HepG2 (cell line): ENCODE measurements at regions not wholly inside any gene's neighbourhood (a gene's known extent, or its start where the extent isn't known, plus 50 kb on each side); places are given as distances from the start of the nearest gene placed in this dataset.

ENCODE experiments used
- ATAC-seq: fragments of 200-7000 bp; cut with Tn5 transposase; 3 replicates; pipeline ENCODE4 v1.9.1; 2020; ENCODE audit warnings: mild to moderate bottlenecking, moderate library complexity
- BruUV-seq: library from RNA; stranded (reverse); fragments of 400-500 nt; replicated peaks from 2 replicates; lab custom pipeline; 2021; lab: Mats Ljungman, UMichigan
- CTCF ChIA-PET: fragments of 300-600 bp; formaldehyde crosslinking; extraction: SDS; loops from one replicate; lab custom pipeline; 2021; ENCODE audit warnings: low total read pairs, inconsistent platforms, low intra/inter-chr PET ratio; lab: Yijun Ruan, JAX
- POLR2A ChIA-PET: fragments of 350-600 bp; sonication (Branson Sonifier 250); formaldehyde crosslinking; loops from one replicate; lab custom pipeline; 2020; ENCODE audit warnings: antibody characterized with exemption, inconsistent platforms; lab: Yijun Ruan, JAX
- DNase-seq: peaks from one replicate; pipeline ENCODE4 v3.0.0-alpha.2; 2015; ENCODE audit warnings: low spot score
- FAIRE-seq: peaks from 3 replicates; lab custom pipeline; 2011; peaks lifted over from hg19 to GRCh38; lab: Jason Lieb, UNC
- H2AFZ ChIP-seq: one replicate; pipeline ENCODE4 v1.6.1; 2011; ENCODE audit warnings: low read length, inconsistent platforms
- H3K27ac ChIP-seq: fragments of 300-600 bp; 3 replicates; pipeline ENCODE4 v1.8.0; 2011; ENCODE audit warnings: mixed run types, mild to moderate bottlenecking, mixed read lengths, low read length, inconsistent platforms; ENCODE audit not compliant: insufficient read depth; ENCODE audit errors: extremely low read length
- H3K27me3 ChIP-seq, 2 experiments: fragments of 200-600 bp in 1 of 2; 2 replicates in 1 of 2; 3 replicates in 1 of 2; pipeline versions ENCODE4 v1.6.0 to v1.8.0; 2011; ENCODE audit warnings: low read length in 2 of 2, mild to moderate bottlenecking in 2 of 2, moderate library complexity in 2 of 2, inconsistent platforms in 1 of 2; ENCODE audit not compliant: insufficient read depth in 2 of 2, control insufficient read depth in 1 of 2
- H3K36me3 ChIP-seq, 2 experiments: fragments of 200-600 bp in 1 of 2; replicated peaks in 1 of 2; 2 replicates in 1 of 2; 3 replicates in 1 of 2; pipeline versions ENCODE4 v1.5.1 to v1.8.0; 2011; ENCODE audit warnings: low read length in 2 of 2, inconsistent platforms in 1 of 2; ENCODE audit not compliant: insufficient read depth in 2 of 2, control insufficient read depth in 1 of 2
- H3K4me1 ChIP-seq: 2 replicates; pipeline ENCODE4 v1.5.1; 2012; ENCODE audit warnings: low read length, inconsistent platforms; ENCODE audit not compliant: insufficient read depth
- H3K4me2 ChIP-seq: 2 replicates; pipeline ENCODE4 v1.6.0; 2011; ENCODE audit warnings: low read depth, low read length, inconsistent platforms
- H3K4me3 ChIP-seq, 3 experiments: fragments of 200-600 bp in 1 of 3; sonication (generic), shearing (Covaris generic) in 1 of 3; replicated peaks in 1 of 3; 2 replicates each; pipeline ENCODE4 v1.5.1; 2011 to 2016; ENCODE audit warnings: low read length in 3 of 3, inconsistent platforms in 2 of 3, low read depth in 2 of 3, mild to moderate bottlenecking in 2 of 3, control low read depth in 1 of 3, mixed read lengths in 1 of 3; ENCODE audit not compliant: insufficient read depth in 1 of 3
- H3K79me2 ChIP-seq: one replicate; pipeline ENCODE4 v1.6.1; 2011; ENCODE audit warnings: low read length, inconsistent platforms; ENCODE audit not compliant: insufficient read depth
- H3K9ac ChIP-seq: 2 replicates; pipeline ENCODE4 v1.6.0; 2011; ENCODE audit warnings: mild to moderate bottlenecking, low read depth, low read length, inconsistent platforms; ENCODE audit not compliant: insufficient read depth
- H3K9me3 ChIP-seq: 2 replicates; pipeline ENCODE4 v1.5.1; 2012; ENCODE audit warnings: mild to moderate bottlenecking, low read length
- H4K20me1 ChIP-seq: 2 replicates; pipeline ENCODE4 v1.6.0; 2011; ENCODE audit warnings: inconsistent platforms, mild to moderate bottlenecking, low read length, moderate library complexity; ENCODE audit not compliant: insufficient read depth
- ATF7-NPFF ChIP-seq: sonication (generic); formaldehyde crosslinking; IDR thresholded peaks from 2 replicates; pipeline ENCODE4 v1.8.1; 2023; ENCODE audit warnings: mild to moderate bottlenecking, low read depth, missing genetic modification reagents, moderate library complexity
- BCL3 ChIP-seq: sonication (generic); formaldehyde crosslinking; IDR thresholded peaks from 2 replicates; pipeline ENCODE4 v1.5.1; 2020; ENCODE audit warnings: mild to moderate bottlenecking, missing genetic modification reagents, moderate library complexity
- CHD4 ChIP-seq: fragments of 200-600 bp; sonication (generic); IDR thresholded peaks from 2 replicates; pipeline ENCODE4 v1.7.0; 2017; ENCODE audit warnings: mild to moderate bottlenecking, low read length, borderline replicate concordance
- DMAP1 ChIP-seq: IDR thresholded peaks from 2 replicates; pipeline ENCODE4 v1.6.1; 2016
- DZIP1 ChIP-seq: sonication (generic); formaldehyde crosslinking; IDR thresholded peaks from 2 replicates; pipeline ENCODE4 v1.5.0; 2020; ENCODE audit warnings: mild to moderate bottlenecking, missing genetic modification reagents
- GPN1 ChIP-seq: sonication (generic); formaldehyde crosslinking; IDR thresholded peaks from 2 replicates; pipeline ENCODE4 v1.5.1; 2020; ENCODE audit warnings: missing genetic modification reagents, borderline replicate concordance
- MTA3 ChIP-seq: sonication (generic); formaldehyde crosslinking; IDR thresholded peaks from 2 replicates; pipeline ENCODE4 v1.4.0; 2020; ENCODE audit warnings: missing genetic modification reagents
- NFYC ChIP-seq: IDR thresholded peaks from 2 replicates; pipeline ENCODE4 v1.6.1; 2016; ENCODE audit warnings: missing genetic modification reagents, missing compliant biosample characterization
- NR1H2 ChIP-seq: sonication (generic); formaldehyde crosslinking; IDR thresholded peaks from 2 replicates; pipeline ENCODE4 v1.8.1; 2022; ENCODE audit warnings: low read depth, missing genetic modification reagents, borderline replicate concordance
- PBX3 ChIP-seq: sonication (generic); formaldehyde crosslinking; IDR thresholded peaks from 2 replicates; pipeline ENCODE4 v1.8.1; 2023; ENCODE audit warnings: missing genetic modification reagents, inconsistent platforms, borderline replicate concordance
- RAD21 ChIP-seq: fragments of 450-650 bp; formaldehyde crosslinking; IDR thresholded peaks from 2 replicates; pipeline ENCODE4 v1.5.0; 2020; ENCODE audit warnings: mild to moderate bottlenecking
- SAP130 ChIP-seq: IDR thresholded peaks from 2 replicates; pipeline ENCODE4 v1.6.1; 2016; ENCODE audit warnings: low read depth
- SIN3A ChIP-seq: IDR thresholded peaks from 2 replicates; pipeline ENCODE4 v1.6.1; 2011; ENCODE audit warnings: low read depth, mild to moderate bottlenecking, control low read depth, low read length, borderline replicate concordance
- STAG1 ChIP-seq: sonication (generic); formaldehyde crosslinking; IDR thresholded peaks from 2 replicates; pipeline ENCODE4 v1.4.0; 2020; ENCODE audit warnings: missing genetic modification reagents
- ZKSCAN1 ChIP-seq: fragments of 150-350 bp; IDR thresholded peaks from 2 replicates; pipeline ENCODE4 v1.6.1; 2014; ENCODE audit warnings: low read length
- ZNF670 ChIP-seq: sonication (generic); formaldehyde crosslinking; IDR thresholded peaks from 2 replicates; pipeline ENCODE4 v1.8.0; 2022; ENCODE audit warnings: mild to moderate bottlenecking, missing genetic modification reagents, borderline replicate concordance
- ZNF713 ChIP-seq: sonication (generic); formaldehyde crosslinking; IDR thresholded peaks from 2 replicates; pipeline ENCODE4 v1.4.0; 2020; ENCODE audit warnings: mild to moderate bottlenecking, missing genetic modification reagents
- ZNF800 ChIP-seq: sonication (generic); formaldehyde crosslinking; IDR thresholded peaks from 2 replicates; pipeline ENCODE4 v1.4.0; 2020; ENCODE audit warnings: missing genetic modification reagents
- WGBS: methylation state at CpG from one replicate; pipeline ENCODE4 v1.1.6; 2017; ENCODE audit warnings: low lambda C conversion rate; 5-methylcytosine and 5-hydroxymethylcytosine counted together
- in situ Hi-C: cut with HindIII; loops from 2 replicates; pipeline ENCODE4 v1.10.0; 2017; ENCODE audit warnings: low pct_unique_long_range_greater_than_20kb; ENCODE audit not compliant: extremely low pct_ligation_motif_present
- intact Hi-C: fragments of 100-400 bp; cut with micrococcal nuclease; formaldehyde crosslinking; loops from one replicate; pipeline ENCODE4 v1.10.0; 2022; ENCODE audit not compliant: unreplicated experiment

- no TSS peak for BruUV-seq
- ChIA-PET POLR2A (no interaction called here), CTCF (no interaction called here)
- Histone ChIP-seq H3K9ac (no peak overlapping the region), H3K9me3 (no peaks in the 10 kb centered on the region), H3K4me1 (no peaks in the 10 kb centered on the region), H4K20me1 (no peaks in the 10 kb centered on the region), H3K79me2 (no peaks in the 10 kb centered on the region), H3K4me2 (no peak overlapping the region), H2AFZ (no peak overlapping the region), H3K4me3 (no peak overlapping the region), H3K27ac (no peak overlapping the region), H3K36me3 (no peaks in the 10 kb centered on the region; a peak in 1 of 5 replicates), H3K27me3 (peaks cover 2 to 12% of the 10 kb centered on the region in 2 experiments; a peak in 2 of 5 replicates)
- WGBS: 11% methylated on average over 5 of the region's 6 CpGs
- in situ Hi-C loops (no loop called here), intact Hi-C loops (no loop called here)
- FAIRE-seq (no peak), ATAC-seq (no peak), DNase-seq (no peak)
- TF ChIP-seq ZNF713 (CRISPR knock-in tag) (no peak), STAG1 (no peak), BCL3 (CRISPR knock-in tag) (no peak), ZKSCAN1 (no peak), SIN3A (no peak), NR1H2 (no peak), NFYC (CRISPR knock-in tag) (no peak), CHD4 (no peak), GPN1 (no peak), DMAP1 (CRISPR knock-in tag) (no peak), ZNF670 (CRISPR knock-in tag) (no peak), RAD21 (CRISPR knock-in tag) (no peak), PBX3 (CRISPR knock-in tag) (no peak), ATF7-NPFF (CRISPR knock-in tag) (no peak), SAP130 (CRISPR knock-in tag) (no peak), ZNF800 (CRISPR knock-in tag) (no peak), DZIP1 (no peak), MTA3 (CRISPR knock-in tag) (no peak)
Observed at GRCh38 chr2:2848621-2849333, 517.7 kb upstream of the MYT1L start.
